HG03045 (cell line): ENCODE measurements at regions not wholly inside any gene's neighbourhood (a gene's known extent, or its start where the extent isn't known, plus 50 kb on each side); places are given as distances from the start of the nearest gene placed in this dataset.
"Not testable (repeated sequence)": the region's sequence is repeated elsewhere in the genome, so short reads cannot be mapped to it uniquely, and the experiment has no call there.

Experiments used
- ATAC-seq: cut with Tn5 transposase; IDR thresholded peaks from one replicate; pipeline ENCODE4 v1.9.1; 2021; ENCODE audit warnings: mild to moderate bottlenecking, moderate library complexity; ENCODE audit not compliant: unreplicated experiment

DNA sequence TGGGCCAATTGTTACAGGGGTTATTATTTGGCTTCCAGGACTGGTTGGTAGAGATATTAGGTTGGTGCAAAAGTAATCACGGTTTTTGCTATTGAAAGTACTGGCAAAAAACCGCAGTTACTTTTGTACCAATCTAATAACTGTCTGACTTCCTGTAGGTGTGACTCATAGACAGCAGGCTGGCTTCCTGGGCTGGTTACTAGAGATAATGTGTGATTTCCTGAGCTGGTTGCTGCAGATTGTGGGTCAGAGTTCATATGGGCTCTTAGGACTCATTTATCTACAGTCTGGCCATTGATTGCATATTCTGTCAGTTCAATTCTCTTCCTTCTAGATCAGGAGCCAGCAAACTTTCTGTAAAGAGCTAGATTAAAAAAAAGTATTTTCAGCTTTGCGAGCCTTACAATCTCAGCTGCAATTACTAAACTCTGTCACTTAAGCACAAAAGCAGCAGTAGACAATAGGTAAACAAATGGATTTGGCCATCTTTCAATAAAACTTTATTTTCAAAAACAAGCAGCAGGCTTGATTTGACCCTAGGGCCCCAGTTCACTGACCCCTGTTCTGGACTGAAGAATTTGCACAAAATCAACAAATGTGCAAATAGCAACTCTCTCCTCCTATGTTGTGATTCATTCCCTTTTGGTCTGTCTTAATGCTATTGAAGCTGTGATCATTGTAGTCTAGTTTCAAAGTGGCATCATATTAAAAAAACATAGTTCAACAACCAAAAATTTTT lies 50.8 kb upstream of the BOD1L1 start:
- no peak for ATAC-seq

DNA sequence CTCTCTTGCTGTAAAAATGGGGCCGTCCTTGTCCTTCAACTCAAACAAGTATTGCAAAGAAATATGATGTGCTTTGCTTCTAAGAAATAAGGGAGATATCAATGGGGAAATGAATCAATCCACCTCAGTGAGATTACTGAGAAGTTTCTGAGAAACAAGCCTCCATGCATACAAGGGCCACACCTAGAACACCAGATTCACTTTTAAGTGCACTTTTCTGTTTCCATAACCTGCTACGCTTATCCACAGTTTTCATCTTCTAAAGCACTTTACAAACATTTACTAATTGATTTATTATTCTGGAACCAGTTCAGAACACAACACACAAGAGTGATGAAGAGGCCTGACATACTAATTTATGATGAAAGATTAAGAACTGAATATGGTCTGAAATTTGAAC lies 54.0 kb upstream of the BOD1L1 start:
- ATAC-seq, result no peak

DNA sequence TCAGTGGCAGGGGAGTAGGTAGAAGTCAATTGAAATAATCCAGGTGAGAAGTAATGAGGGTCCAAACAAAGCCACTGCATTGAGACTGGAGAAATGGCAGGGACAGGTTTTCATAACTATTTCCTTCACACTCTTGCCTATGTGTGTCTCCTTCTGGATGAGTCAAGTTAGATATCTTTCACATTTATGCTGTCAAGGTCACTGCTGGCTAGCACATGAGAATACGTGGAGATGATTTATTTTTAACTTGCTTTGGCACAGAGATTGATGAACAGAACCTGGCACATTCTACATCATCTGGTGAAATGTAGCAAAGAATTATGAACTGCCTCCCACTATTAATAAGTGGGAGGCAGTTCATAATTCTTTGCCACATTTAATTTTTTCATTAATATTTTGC lies 66.7 kb upstream of the BOD1L1 start:
- no peak for ATAC-seq

DNA sequence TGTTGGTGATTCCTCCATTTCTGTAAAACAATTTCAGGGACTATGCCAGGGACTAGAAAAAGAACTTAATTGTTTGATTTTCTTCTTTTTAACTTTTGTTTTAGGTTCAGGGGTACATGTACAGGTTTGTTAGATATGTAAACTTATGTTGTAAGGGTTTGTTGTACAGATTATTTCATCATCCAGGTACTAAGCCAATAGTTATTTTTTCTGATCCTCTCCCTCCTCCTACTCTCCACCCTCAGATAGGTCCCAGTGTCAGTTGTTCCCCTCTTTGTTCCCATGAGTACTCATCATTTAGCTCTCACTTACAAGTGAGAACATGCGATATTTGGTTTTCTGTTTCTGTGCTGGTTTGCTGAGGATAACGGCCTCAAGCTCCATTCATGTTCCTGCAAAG lies 70.8 kb upstream of the BOD1L1 start:
- no peak for ATAC-seq

DNA sequence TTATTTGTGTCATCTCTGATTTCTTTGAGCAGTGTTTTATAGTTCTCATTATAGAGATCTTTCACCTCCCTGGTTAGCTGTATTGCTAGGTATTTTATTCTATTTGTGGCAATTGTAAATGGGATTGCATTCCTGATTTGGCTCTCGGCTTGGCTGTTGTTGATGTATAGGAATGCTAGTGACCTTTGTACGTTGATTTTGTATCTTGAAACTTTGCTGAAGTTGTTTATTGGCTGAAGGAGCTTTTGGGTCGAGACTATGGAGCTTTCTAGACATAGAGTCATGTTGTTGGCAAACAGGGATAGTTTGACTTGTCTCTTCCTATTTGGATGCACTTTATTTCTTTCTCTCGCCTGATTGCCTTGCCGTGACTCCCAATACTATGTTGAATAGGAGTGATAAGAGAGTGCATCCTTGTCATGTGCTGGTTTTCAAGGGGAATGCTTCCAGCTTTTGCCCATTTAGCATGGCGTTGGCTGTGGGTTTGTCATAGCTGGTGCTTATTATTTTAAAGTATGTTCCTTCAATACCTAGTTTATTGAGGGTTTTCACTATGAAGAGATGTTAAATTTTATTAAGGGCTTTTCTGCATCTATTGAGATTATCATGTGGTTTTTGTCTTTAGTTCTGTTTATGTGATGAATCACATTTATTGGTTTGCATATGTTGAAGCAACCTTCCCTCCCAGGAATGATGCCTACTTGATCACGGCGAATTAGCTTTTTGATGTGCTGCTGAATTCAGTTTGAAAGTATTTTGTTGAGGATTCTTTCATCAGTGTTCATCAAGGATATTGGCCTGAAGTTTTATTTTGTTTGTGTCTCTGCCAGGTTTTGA lies 72.7 kb upstream of the BOD1L1 start:
- ATAC-seq, result no peak

DNA sequence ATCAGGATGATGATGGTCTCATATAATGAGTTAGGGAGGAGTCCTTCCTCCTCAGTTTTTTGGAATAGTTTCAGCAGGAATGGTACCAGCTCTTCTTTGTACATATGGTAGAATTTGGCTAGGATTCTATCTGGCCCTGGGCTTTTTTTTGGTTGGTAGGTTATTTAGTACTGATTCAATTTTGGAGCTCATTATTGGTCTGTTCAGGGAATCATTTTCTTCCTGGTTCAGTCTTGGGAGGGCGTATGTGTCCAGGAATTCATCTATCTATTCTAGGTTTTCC lies 73.3 kb upstream of the BOD1L1 start:
- not testable (repeated sequence) for ATAC-seq

DNA sequence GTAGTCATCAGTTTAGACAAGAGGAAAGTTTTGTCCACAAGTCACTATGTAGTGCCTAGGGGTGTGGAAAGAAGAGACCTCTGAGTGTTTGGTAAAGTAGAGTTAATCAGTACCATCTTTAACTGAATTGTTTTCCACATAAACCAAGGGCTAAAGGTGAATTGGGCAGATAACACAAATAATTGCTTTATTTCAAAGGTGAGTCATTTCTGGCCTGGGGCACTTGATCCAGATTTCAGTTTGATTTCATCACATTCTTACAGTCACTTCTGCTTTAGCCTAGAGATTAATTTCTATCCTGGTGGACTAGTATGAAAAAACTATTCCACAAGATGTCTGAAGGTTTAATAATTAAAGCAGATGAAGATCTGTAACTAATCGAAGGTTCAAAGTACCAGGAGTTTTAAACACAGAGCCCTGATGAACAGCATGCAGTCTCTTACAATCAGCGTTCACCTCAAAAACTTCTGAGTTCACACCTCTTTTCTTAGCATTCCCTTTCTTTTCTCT lies 74.5 kb upstream of the BOD1L1 start:
- no peak for ATAC-seq

DNA sequence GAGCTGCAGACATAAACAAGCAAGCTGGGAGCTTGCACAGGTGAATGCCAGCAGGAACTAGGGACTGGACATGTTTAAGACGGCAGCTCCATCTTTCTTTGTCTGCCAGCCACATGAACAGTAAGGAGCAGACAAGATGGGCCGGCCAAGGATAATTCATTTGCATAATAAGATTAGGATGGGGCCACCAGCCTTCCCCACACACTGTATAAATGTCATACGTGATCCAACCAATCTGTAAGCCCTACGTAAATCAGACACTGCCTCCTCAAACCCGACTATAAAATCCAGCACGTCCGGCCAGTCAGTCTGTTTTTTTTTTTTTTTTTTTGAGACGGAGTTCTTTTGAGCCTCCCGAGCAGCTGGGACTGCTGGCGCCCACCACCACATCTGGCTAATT lies 75.6 kb upstream of the BOD1L1 start:
- ATAC-seq, result no peak

DNA sequence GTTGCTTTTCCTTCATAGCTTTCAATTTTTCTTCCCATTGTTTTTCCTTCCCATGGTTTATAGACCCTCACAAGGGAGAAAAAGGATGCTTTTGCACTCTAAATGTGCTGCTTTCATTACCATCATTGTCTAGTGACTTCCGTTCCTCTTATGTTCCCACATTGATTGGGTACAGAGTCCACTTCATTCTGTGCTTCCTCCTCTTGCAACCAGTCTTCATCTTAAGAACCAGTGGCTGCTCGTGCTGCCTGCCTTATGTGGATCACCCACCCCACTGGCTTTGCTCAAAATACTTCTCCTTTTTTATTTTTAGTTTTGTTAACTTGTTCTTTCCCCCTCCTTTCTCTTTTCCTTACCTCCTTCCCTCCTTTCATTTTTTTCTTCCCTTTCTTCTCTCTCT lies 76.5 kb upstream of the BOD1L1 start:
- ATAC-seq, result no peak

DNA sequence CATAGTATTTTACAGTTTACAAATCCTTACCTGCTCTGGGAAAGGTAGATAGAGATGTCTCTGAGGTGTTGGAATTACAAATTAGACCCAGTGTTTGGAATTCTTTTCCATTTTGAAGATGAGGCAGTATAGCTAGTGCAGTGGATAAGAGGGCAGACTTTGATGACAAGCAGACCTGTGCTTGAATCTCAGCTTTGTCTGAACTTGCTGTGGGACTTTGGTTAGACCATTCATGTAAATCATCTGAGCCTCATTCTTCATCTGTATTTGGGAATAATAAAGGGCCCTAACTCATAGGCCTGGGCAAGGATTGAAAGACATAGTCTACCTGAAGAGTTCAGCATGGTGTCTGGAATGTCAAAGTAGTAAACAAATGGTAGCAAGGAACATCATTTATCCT lies 77.2 kb upstream of the BOD1L1 start:
- no peak for ATAC-seq

DNA sequence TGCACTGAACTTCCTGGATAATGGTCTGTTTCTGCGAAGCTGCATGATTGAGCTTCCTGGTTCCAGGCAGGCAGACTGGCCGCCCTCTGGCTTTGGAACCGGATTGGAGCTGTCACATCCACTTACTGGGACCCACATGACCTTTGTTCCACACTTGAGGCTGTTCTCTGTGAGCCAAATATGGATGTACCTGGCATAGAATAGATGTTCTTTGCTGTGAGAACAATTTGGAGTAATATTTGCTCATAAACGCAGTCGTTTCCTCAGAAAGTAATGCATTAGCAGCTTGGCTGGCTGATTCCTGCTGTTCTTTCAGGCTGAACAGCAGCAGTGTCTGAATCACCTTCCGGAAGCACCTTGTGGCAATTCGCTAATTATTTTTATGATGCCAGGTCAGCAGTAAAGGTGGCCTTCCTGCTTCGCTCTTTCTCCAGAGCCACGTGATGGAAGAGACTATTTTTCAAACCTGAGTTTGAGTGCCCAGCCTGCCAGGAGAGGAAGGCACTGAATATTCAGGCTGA lies 78.1 kb upstream of the BOD1L1 start:
- ATAC-seq, result no peak

DNA sequence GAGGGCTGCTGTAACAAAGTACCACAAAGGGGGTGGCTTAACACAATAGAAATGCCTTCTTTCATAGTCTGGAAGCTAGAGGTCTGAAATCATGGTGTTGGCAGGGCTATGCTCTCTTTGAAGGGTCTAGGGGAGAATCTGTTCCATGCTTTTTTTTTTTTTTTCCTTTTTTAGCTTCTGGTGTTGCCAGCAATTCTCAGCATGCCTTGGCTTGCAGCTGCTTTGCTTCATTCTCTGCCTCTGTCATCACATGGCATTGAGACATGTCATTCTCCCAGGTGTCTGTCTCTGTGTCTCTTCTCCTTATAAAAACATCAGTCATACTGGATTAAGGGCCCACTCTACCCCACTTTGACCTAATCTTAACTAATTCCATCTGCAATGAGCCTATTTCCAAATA lies 78.6 kb upstream of the BOD1L1 start:
- ATAC-seq, result no peak

DNA sequence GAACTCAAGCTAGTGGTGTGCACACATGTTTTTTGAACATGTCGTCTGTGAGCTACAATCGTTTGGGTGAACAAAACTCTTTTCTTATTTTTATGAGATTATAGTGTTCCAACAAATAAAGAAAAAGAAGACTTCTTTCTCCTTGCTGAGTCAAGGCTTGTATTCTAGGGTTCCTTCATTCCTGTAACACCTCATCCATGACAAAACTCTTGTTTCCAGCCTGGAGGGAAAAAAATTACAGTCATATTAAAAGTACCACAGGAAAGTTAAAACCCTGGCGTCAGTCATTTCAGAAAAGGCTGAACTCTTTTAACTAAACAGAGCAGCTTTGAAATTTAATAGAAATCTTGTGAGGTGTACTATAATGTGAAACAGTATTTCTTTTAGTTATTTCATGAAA lies 79.2 kb upstream of the BOD1L1 start:
- ATAC-seq, result no peak

DNA sequence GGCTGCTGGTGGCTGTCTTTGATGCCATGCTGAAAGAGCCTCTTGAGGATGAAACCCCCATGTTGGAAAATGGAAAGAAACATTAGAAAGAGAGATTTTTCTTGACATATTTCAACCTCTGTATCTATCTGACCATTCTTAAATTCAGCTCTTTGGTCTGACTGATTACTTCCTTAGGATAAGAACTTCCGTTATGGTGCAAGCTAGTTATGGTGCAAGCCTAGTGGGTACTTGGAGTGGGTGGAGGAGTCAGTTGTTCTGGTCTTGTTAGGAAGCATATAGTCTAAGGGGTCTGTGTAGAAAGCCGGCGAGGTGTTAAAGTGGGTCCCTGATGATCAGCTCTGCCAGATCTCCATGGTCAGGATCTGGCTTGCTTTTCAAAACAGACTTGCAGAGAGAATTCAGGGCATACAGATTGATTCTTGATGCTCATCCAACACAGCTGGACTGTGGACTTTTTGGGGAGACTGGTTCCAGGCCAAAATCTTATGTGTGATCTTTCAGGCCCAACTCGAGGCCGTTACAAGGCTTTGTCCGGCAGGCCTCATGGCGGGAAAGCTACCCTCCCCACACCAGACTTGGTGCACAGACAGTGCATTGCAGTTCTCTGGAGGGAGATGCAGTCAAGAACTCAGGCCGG lies 82.8 kb upstream of the BOD1L1 start:
- no peak for ATAC-seq

DNA sequence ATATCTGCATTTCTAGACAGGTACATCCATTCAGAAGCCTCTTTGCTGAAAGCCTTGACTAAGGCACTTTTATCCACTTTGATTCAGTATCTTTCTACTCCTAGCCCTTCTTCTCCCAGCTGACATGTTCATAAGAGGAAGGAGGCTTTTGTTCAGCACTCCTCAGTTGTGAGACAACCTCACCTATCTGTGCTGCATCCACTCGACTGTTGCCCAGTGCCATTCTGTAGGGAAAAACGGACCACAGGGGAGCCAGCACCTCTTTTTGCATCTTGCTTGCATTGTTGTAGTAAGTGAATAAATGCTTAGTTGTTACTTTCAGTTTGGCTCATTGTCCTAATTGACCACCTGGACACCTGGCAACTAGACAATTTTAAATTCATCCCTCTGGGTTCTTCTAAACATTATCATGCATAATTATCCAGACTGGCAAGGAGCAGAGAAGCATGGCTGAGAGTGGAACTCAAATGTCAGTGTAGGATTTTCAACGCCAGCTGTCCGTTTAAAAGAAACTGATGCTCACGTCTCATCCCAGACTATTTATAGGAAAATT lies 83.8 kb upstream of the BOD1L1 start:
- ATAC-seq, result no peak

DNA sequence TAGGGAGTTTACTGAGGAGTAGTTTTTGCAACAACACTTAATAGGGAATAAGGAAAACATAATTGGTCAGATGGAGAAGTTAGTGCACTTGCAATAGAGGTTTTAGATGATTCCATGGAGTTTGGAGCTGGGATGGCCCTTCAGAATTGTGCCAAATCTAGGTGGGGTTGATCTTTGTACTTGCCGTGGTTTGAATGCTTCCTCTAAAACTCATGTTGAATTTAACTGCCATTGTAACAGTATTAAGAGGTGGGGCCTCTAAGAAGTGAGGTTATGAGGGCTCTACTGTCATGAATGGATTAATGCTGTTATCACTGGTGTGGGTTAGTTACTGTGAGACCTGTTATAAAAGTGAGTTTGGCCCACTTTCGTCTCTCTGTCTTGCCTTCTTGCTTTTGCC lies 94.4 kb upstream of the BOD1L1 start:
- ATAC-seq, result no peak

DNA sequence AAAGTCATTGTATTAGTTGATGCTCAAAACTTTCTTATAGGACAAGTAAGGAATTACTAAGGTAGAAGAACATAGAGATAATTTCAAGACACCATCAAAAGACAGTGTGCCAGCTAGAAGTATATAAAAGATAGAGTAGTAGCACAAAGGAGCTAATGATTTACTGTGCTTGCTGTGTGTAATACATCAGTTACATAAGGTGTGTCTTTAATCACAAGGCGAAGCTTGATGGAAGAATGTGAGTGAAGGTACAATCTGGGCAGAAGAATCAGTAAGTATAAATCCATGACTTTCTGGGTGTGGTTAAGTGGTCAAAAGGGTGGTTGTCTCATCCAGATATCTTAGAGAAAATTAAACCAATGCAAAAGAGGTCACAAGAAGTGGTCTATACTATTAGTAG lies 95.1 kb upstream of the BOD1L1 start:
- no peak for ATAC-seq

DNA sequence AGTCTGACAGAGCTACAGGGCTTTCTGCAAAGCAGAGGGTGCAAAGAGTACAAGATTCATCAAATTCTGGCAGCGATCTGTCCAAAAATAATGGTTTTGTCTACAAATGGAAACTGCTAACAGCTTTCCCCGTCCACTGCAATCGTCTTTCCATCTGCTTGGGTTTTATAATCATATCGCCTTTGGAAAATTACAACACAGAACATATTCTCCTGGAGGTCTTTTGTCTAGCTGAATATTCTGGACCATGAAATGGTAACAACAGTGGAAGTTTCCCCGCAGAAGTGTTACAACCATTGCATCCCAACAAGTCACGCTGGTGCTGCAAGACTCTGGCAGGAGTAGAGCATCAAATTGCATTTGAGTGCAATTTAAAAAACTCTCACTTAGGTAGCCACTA lies 101.2 kb upstream of the BOD1L1 start:
- no peak for ATAC-seq

DNA sequence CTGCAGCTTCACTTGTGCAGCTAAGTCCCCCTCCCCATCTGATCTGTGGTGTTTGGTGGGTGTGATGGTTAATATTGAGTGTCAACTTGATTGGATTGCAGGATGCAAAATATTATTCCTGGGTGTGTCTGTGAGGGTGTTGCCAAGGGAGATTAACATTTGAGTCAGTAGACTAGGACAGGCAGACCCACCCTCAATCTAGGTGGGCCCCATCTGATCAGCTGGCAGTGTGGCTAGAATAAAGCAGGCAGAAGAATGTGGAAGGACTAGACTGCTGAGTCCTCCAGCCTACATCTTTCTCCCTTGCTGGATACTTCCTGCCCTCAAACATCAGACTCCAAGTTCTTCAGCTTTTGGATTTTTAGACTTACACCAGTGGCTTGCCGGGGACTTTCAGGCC lies 103.5 kb upstream of the BOD1L1 start:
- ATAC-seq, result no peak

DNA sequence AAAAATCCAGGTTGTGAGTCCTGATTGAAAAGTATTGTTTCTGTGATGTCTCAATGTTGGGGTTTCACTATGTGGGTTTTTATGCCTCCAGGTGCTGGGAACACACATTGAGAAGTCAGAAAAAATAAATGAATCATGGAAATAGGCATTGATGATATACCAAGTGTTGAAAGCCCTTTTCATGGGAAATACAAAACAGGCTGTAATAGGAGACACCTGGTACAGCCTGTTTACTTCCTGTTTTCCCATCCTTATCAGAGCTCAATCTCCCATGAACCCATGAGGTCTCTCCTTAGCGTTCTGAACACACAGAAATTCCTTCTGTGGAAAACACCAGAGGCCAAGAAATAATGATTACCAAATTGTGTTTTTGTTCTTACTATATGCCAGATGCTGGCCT lies 106.3 kb upstream of the BOD1L1 start:
- ATAC-seq, result no peak

DNA sequence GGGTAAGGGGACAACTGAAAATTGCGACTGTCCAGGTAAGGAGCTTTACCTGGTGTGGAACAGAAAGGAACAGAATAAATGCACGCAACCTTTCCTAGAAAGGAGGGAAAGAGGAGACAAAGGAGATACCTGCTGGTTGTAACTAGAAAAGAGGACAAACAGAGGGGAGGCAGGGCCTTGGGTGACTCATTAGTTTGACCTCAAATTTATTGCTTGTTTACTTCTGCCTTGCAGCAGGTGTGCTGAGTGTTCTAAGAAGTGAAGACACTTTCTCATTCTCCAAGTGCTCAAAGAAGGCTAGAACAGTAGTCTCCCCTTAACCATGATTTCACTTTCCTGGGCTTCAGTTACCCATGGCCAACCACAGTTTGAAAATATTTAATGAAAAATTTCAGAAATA lies 123.1 kb upstream of the BOD1L1 start:
- ATAC-seq, result no peak

DNA sequence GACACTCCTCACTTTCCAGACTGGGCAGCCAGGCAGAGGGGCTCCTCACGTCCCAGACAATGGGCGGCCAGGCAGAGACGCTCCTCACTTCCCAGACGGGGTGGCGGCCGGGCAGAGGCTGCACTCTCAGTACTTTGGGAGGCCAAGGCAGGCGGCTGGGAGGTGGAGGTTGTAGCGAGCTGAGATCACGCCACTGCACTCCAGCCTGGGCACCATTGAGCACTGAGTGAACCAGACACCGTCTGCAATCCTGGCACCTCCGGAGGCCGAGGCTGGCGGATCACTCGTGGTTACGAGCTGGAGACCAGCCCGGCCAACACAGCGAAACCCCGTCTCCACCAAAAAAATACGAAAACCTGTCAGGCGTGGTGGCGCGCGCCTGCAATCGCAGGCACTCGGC lies 134.1 kb upstream of the BOD1L1 start:
- ATAC-seq, result not testable (repeated sequence)
